ENCODE measurements at regions not wholly inside any gene's neighbourhood (a gene's known extent, or its start where the extent isn't known, plus 50 kb on each side); places are given as distances from the start of the nearest gene placed in this dataset.

- no CpG with 5 or more reads among the region's 1 CpG for WGBS (ENCODE audit: insufficient coverage)
- no peak overlapping the region for H3K27ac Mint-ChIP-seq
- Histone ChIP-seq H3K4me3 (replicated peaks in 1 of 3; ENCODE audit: low read depth in 2 of 3, low read length in 3 of 3) (no peak overlapping the region), H3K9me3 (replicated peaks in 1 of 2; ENCODE audit: control insufficient read depth in 1 of 2, insufficient read depth in 1 of 2, low read length in 2 of 2) (peaks cover 0 to 6% of the 10 kb centered on the region in 2 donors), H3K79me2 (ENCODE audit: insufficient read depth, low read length) (no peaks in the 10 kb centered on the region), H3K27ac (ENCODE audit: low read depth in 1 of 2, low read length in 2 of 2) (no peak overlapping the region), H4K20me1 (ENCODE audit: insufficient read depth, low read length) (no peaks in the 10 kb centered on the region), H3K36me3 (replicated peaks in 1 of 2; ENCODE audit: control insufficient read depth in 1 of 2, insufficient read depth in 2 of 2, low read length in 2 of 2) (no peaks in the 10 kb centered on the region), H3K27me3 (ENCODE audit: control insufficient read depth in 2 of 2, insufficient read depth in 2 of 2, low read length in 2 of 2) (no peaks in the 10 kb centered on the region), H2AFZ (ENCODE audit: insufficient read depth, low read depth, low read length, poor library complexity, severe bottlenecking) (no peak overlapping the region), H3K9ac (ENCODE audit: insufficient read depth, low read length, poor library complexity, severe bottlenecking) (no peak overlapping the region), H3K4me1 (ENCODE audit: control insufficient read depth in 1 of 2, insufficient read depth in 2 of 2, low read length in 2 of 2) (no peaks in the 10 kb centered on the region), H3K4me2 (replicated peaks; ENCODE audit: extremely low read depth, low read length, poor library complexity, severe bottlenecking) (no peak overlapping the region)
- peaks cover 0 to 7% (median 0%) of the 10 kb centered on the region in 7 donors for H3K9me3 Mint-ChIP-seq
- no peak overlapping the region for H3K4me3 Mint-ChIP-seq
- H3K27me3 Mint-ChIP-seq (ENCODE audit: low read depth in 3 of 3) = no peaks in the 10 kb centered on the region
- TF ChIP-seq CTCF (IDR thresholded peaks at IDR 0.05) = no peak
- no peaks in the 10 kb centered on the region for H3K4me1 Mint-ChIP-seq
- intact Hi-C loops (cut with micrococcal nuclease) = no loop called here
- no peaks in the 10 kb centered on the region for H3K36me3 Mint-ChIP-seq
- DNase-seq = no peak
These were observed 1152.9 kb downstream of the SLITRK1 start for GRCh38 chr13:82729401-82729800.

- no CpG with 5 or more reads among the region's 2 CpGs for WGBS (ENCODE audit: insufficient coverage)
- H3K4me3 ChIP-seq (replicated peaks in 1 of 3; ENCODE audit: low read depth in 2 of 3, low read length in 3 of 3) = no peak overlapping the region
These were observed 1161.3 kb downstream of the SLITRK1 start for GRCh38 chr13:82720986-82721385.

More at GRCh38 chr13:82720986-82721385, 1161.3 kb downstream of the SLITRK1 start:
- Mint-ChIP-seq H3K4me1 (no peaks in the 10 kb centered on the region), H3K9me3 (peaks cover 0 to 5% (median 0%) of the 10 kb centered on the region in 7 donors), H3K4me3 (no peak overlapping the region), H3K36me3 (no peaks in the 10 kb centered on the region), H3K27ac (no peak overlapping the region), H3K27me3 (ENCODE audit: low read depth in 3 of 3) (no peaks in the 10 kb centered on the region)
- H3K27me3 ChIP-seq (ENCODE audit: control insufficient read depth in 2 of 2, insufficient read depth in 2 of 2, low read length in 2 of 2) = no peaks in the 10 kb centered on the region
- no peaks in the 10 kb centered on the region for H3K4me1 ChIP-seq (ENCODE audit: control insufficient read depth in 1 of 2, insufficient read depth in 2 of 2, low read length in 2 of 2)
- H4K20me1 ChIP-seq (ENCODE audit: insufficient read depth, low read length) = no peaks in the 10 kb centered on the region
- intact Hi-C loops (cut with micrococcal nuclease) = no loop called here
- H3K27ac ChIP-seq (ENCODE audit: low read depth in 1 of 2, low read length in 2 of 2) = no peak overlapping the region
- no peak for TF ChIP-seq CTCF (IDR thresholded peaks at IDR 0.05)
- no peaks in the 10 kb centered on the region for H3K79me2 ChIP-seq (ENCODE audit: insufficient read depth, low read length)
- no peak for DNase-seq
- no peaks in the 10 kb centered on the region for H3K9me3 ChIP-seq (replicated peaks in 1 of 2; ENCODE audit: control insufficient read depth in 1 of 2, insufficient read depth in 1 of 2, low read length in 2 of 2)
- no peak overlapping the region for H3K9ac ChIP-seq (ENCODE audit: insufficient read depth, low read length, poor library complexity, severe bottlenecking)
- no peaks in the 10 kb centered on the region for H3K36me3 ChIP-seq (replicated peaks in 1 of 2; ENCODE audit: control insufficient read depth in 1 of 2, insufficient read depth in 2 of 2, low read length in 2 of 2)
- no peak overlapping the region for H2AFZ ChIP-seq (ENCODE audit: insufficient read depth, low read depth, low read length, poor library complexity, severe bottlenecking)
- H3K4me2 ChIP-seq (replicated peaks; ENCODE audit: extremely low read depth, low read length, poor library complexity, severe bottlenecking) = no peak overlapping the region

All from CD14-positive monocyte (primary cell).